ENCODE measurements at regions not wholly inside any gene's neighbourhood (a gene's known extent, or its start where the extent isn't known, plus 50 kb on each side); places are given as distances from the start of the nearest gene placed in this dataset.

GRCh38 chr2:192373754-192374153, 179.0 kb upstream of the TMEFF2 start:
- WGBS, 2 experiments, result 100% methylated on average over 1 to 2 of the region's 2 CpGs
- H3K36me3 ChIP-seq (ENCODE audit: control insufficient read depth, insufficient read depth, low read length), result no peaks in the 10 kb centered on the region
- H3K27me3 ChIP-seq (ENCODE audit: control insufficient read depth, insufficient read depth, low read length, poor library complexity, severe bottlenecking), result no peaks in the 10 kb centered on the region
- no peaks in the 10 kb centered on the region for H3K9me3 ChIP-seq (ENCODE audit: control insufficient read depth, low read length)
- no peak overlapping the region for H3K27ac ChIP-seq (ENCODE audit: insufficient read depth, low read depth, low read length, poor library complexity, severe bottlenecking)
- H3K4me1 ChIP-seq (ENCODE audit: control insufficient read depth, insufficient read depth, low read length), result peaks cover 4% of the 10 kb centered on the region
- H3K4me3 ChIP-seq (ENCODE audit: insufficient read depth, low read depth, low read length), result no peak overlapping the region

- 87% methylated on average over 5 to 6 of the region's 6 CpGs for WGBS, 2 experiments
- no peak overlapping the region for H3K27ac ChIP-seq (ENCODE audit: insufficient read depth, low read depth, low read length, poor library complexity, severe bottlenecking)
Measured at GRCh38 chr2:192373221-192373620, 178.5 kb upstream of the TMEFF2 start.

DNA sequence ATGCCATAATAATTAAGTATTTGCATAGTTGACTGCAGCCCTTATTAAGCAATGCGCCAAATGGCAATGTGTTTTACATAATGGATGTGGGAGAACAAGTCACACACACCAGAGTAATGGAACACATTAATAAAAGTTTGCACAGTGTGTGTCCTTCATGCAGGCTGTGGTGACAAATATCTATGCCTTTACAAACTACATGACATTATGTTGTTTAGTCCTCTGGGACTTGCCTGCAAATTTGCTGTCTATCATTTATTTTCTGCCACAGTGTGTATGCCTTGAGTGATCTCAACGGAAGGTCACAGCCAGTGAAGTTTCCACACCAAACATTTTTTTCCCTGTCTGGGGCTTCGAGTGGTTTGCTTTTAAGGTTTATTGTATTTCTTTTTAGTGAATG, 175.2 kb upstream of the TMEFF2 start:
- 94 to 100% methylated on average over 1 to 3 of the region's 3 CpGs for WGBS, 2 experiments
- Histone ChIP-seq H3K4me1 (ENCODE audit: control insufficient read depth, insufficient read depth, low read length) (peaks cover 4% of the 10 kb centered on the region), H3K4me3 (ENCODE audit: insufficient read depth, low read depth, low read length) (no peak overlapping the region), H3K9me3 (ENCODE audit: control insufficient read depth, low read length) (no peaks in the 10 kb centered on the region), H3K36me3 (ENCODE audit: control insufficient read depth, insufficient read depth, low read length) (no peaks in the 10 kb centered on the region), H3K27ac (ENCODE audit: insufficient read depth, low read depth, low read length, poor library complexity, severe bottlenecking) (no peak overlapping the region), H3K27me3 (ENCODE audit: control insufficient read depth, insufficient read depth, low read length, poor library complexity, severe bottlenecking) (no peaks in the 10 kb centered on the region)

More at GRCh38 chr2:192373221-192373620, 178.5 kb upstream of the TMEFF2 start:
- no peak overlapping the region for H3K4me3 ChIP-seq (ENCODE audit: insufficient read depth, low read depth, low read length)
- H3K36me3 ChIP-seq (ENCODE audit: control insufficient read depth, insufficient read depth, low read length), result no peaks in the 10 kb centered on the region
- no peaks in the 10 kb centered on the region for H3K9me3 ChIP-seq (ENCODE audit: control insufficient read depth, low read length)
- H3K27me3 ChIP-seq (ENCODE audit: control insufficient read depth, insufficient read depth, low read length, poor library complexity, severe bottlenecking), result no peaks in the 10 kb centered on the region
- H3K4me1 ChIP-seq (ENCODE audit: control insufficient read depth, insufficient read depth, low read length), result peaks cover 4% of the 10 kb centered on the region

DNA sequence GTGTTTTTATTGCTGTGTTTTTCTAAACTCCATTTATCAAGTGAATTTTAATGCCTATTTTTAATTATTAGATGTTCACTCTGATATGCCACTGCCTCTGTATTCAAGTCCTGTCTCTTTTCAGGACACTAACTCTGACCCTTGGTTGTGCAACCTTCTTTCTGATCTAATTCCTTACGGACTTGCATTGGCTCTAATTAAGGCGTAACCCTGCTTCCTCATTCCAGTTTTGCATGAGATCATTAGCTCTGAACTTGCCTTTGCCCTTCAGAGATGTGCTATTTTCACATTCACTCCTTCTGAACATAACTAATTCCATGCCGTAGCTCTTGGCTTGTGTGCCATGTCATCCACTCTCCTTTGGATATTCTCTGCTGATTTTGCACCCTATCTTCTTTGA, 162.5 kb upstream of the TMEFF2 start:
- H3K36me3 ChIP-seq (ENCODE audit: control insufficient read depth, insufficient read depth, low read length), result no peaks in the 10 kb centered on the region
- no peaks in the 10 kb centered on the region for H3K4me1 ChIP-seq (ENCODE audit: control insufficient read depth, insufficient read depth, low read length)
- H3K4me3 ChIP-seq (ENCODE audit: insufficient read depth, low read depth, low read length), result no peak overlapping the region
- no peak overlapping the region for H3K27ac ChIP-seq (ENCODE audit: insufficient read depth, low read depth, low read length, poor library complexity, severe bottlenecking)
- H3K9me3 ChIP-seq (ENCODE audit: control insufficient read depth, low read length), result no peaks in the 10 kb centered on the region
- H3K27me3 ChIP-seq (ENCODE audit: control insufficient read depth, insufficient read depth, low read length, poor library complexity, severe bottlenecking), result no peaks in the 10 kb centered on the region
- 89 to 93% methylated on average over 3 of the region's 3 CpGs for WGBS, 2 experiments

GRCh38 chr2:192354512-192355244, 159.9 kb upstream of the TMEFF2 start:
- whole genome bisulfite sequencing, 2 experiments, result 83 to 86% methylated on average over 2 of the region's 3 CpGs
- Histone ChIP-seq H3K27me3 (ENCODE audit: control insufficient read depth, insufficient read depth, low read length, poor library complexity, severe bottlenecking) (no peaks in the 10 kb centered on the region), H3K27ac (ENCODE audit: insufficient read depth, low read depth, low read length, poor library complexity, severe bottlenecking) (no peak overlapping the region), H3K9me3 (ENCODE audit: control insufficient read depth, low read length) (no peaks in the 10 kb centered on the region), H3K4me1 (ENCODE audit: control insufficient read depth, insufficient read depth, low read length) (no peaks in the 10 kb centered on the region), H3K36me3 (ENCODE audit: control insufficient read depth, insufficient read depth, low read length) (no peaks in the 10 kb centered on the region), H3K4me3 (ENCODE audit: insufficient read depth, low read depth, low read length) (no peak overlapping the region)

DNA sequence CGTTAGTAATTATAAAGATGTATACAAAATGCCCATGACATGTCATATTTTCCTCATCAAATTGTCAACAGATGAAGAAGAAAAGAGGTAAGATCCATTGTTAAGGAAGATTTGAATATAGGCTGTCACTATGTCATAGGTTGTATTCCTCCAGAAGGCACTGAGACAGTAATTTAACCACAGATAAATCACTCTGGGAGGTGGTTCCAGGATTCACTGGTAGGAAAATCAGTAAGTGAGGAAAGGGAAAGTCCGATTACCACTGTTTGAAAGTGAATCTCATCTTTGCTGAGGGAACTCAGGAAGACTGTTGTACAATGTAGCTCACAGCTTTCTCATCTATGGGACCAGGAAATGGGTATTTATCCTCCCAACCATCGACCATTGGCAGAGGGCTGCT, 152.8 kb upstream of the TMEFF2 start:
- Histone ChIP-seq H3K36me3 (ENCODE audit: control insufficient read depth, insufficient read depth, low read length) (no peaks in the 10 kb centered on the region), H3K27me3 (ENCODE audit: control insufficient read depth, insufficient read depth, low read length, poor library complexity, severe bottlenecking) (no peaks in the 10 kb centered on the region), H3K4me3 (ENCODE audit: insufficient read depth, low read depth, low read length) (no peak overlapping the region), H3K4me1 (ENCODE audit: control insufficient read depth, insufficient read depth, low read length) (no peaks in the 10 kb centered on the region), H3K27ac (ENCODE audit: insufficient read depth, low read depth, low read length, poor library complexity, severe bottlenecking) (no peak overlapping the region), H3K9me3 (ENCODE audit: control insufficient read depth, low read length) (no peaks in the 10 kb centered on the region)
- WGBS, 2 experiments, result 96% methylated on average over 2 to 3 of the region's 3 CpGs

GRCh38 chr2:192345287-192345686, 150.6 kb upstream of the TMEFF2 start:
- WGBS, 2 experiments, result 91 to 96% methylated on average over 1 of the region's 2 CpGs
- no peaks in the 10 kb centered on the region for H3K27me3 ChIP-seq (ENCODE audit: control insufficient read depth, insufficient read depth, low read length, poor library complexity, severe bottlenecking)

GRCh38 chr2:192333642-192334041, 138.9 kb upstream of the TMEFF2 start:
- no peak overlapping the region for H3K27ac ChIP-seq (ENCODE audit: insufficient read depth, low read depth, low read length, poor library complexity, severe bottlenecking)
- H3K36me3 ChIP-seq (ENCODE audit: control insufficient read depth, insufficient read depth, low read length), result no peaks in the 10 kb centered on the region
- H3K9me3 ChIP-seq (ENCODE audit: control insufficient read depth, low read length), result no peaks in the 10 kb centered on the region
- H3K4me3 ChIP-seq (ENCODE audit: insufficient read depth, low read depth, low read length), result no peak overlapping the region
- 93 to 94% methylated on average over 6 of the region's 6 CpGs for WGBS, 2 experiments
- no peaks in the 10 kb centered on the region for H3K4me1 ChIP-seq (ENCODE audit: control insufficient read depth, insufficient read depth, low read length)
- no peaks in the 10 kb centered on the region for H3K27me3 ChIP-seq (ENCODE audit: control insufficient read depth, insufficient read depth, low read length, poor library complexity, severe bottlenecking)

More at GRCh38 chr2:192345287-192345686, 150.6 kb upstream of the TMEFF2 start:
- no peaks in the 10 kb centered on the region for H3K4me1 ChIP-seq (ENCODE audit: control insufficient read depth, insufficient read depth, low read length)
- H3K4me3 ChIP-seq (ENCODE audit: insufficient read depth, low read depth, low read length), result no peak overlapping the region
- no peaks in the 10 kb centered on the region for H3K9me3 ChIP-seq (ENCODE audit: control insufficient read depth, low read length)
- no peaks in the 10 kb centered on the region for H3K36me3 ChIP-seq (ENCODE audit: control insufficient read depth, insufficient read depth, low read length)
- no peak overlapping the region for H3K27ac ChIP-seq (ENCODE audit: insufficient read depth, low read depth, low read length, poor library complexity, severe bottlenecking)

DNA sequence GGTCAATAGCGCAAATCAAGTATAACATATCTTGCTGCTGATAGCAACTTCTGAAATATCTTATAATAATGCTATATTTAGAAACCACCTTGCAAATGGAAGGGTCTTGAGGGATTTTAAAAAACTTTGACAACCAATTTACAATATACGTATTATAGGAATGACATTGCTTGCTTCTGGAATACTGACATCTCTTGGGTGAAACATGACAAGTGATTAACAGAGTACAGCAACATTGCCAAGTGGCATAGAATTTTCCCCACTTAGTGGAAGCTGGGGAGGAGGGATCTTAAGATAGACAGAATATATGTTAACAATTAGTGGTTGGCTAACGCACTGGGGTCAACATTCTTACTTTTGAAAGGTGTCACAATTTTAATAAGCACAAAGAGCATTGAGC, 133.6 kb upstream of the TMEFF2 start:
- H3K4me3 ChIP-seq (ENCODE audit: insufficient read depth, low read depth, low read length), result no peak overlapping the region
- no peaks in the 10 kb centered on the region for H3K36me3 ChIP-seq (ENCODE audit: control insufficient read depth, insufficient read depth, low read length)
- no peaks in the 10 kb centered on the region for H3K27me3 ChIP-seq (ENCODE audit: control insufficient read depth, insufficient read depth, low read length, poor library complexity, severe bottlenecking)
- H3K4me1 ChIP-seq (ENCODE audit: control insufficient read depth, insufficient read depth, low read length), result no peaks in the 10 kb centered on the region
- H3K9me3 ChIP-seq (ENCODE audit: control insufficient read depth, low read length), result no peaks in the 10 kb centered on the region
- 92 to 100% methylated on average over 1 to 3 of the region's 3 CpGs for WGBS, 2 experiments
- H3K27ac ChIP-seq (ENCODE audit: insufficient read depth, low read depth, low read length, poor library complexity, severe bottlenecking), result no peak overlapping the region

DNA sequence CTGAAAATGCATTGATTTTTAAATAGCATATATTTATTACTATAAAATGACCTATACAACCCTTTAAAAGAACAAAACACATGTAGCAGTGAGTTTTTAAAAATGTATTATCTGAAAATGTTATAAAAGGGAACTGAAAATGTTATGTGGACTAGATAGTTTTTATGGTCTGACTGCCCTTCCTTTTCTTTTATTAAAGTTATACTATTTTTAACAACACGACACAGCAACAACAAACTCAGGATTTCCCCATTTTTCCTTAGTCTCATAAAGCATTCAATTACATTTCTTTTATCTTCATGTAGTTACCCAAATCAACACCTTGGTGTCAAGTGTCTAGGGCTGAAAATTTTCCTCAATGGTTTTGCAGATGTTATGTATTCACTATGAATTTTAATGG, 132.8 kb upstream of the TMEFF2 start:
- Histone ChIP-seq H3K9me3 (ENCODE audit: control insufficient read depth, low read length) (no peaks in the 10 kb centered on the region), H3K27me3 (ENCODE audit: control insufficient read depth, insufficient read depth, low read length, poor library complexity, severe bottlenecking) (no peaks in the 10 kb centered on the region), H3K4me3 (ENCODE audit: insufficient read depth, low read depth, low read length) (no peak overlapping the region), H3K27ac (ENCODE audit: insufficient read depth, low read depth, low read length, poor library complexity, severe bottlenecking) (no peak overlapping the region), H3K36me3 (ENCODE audit: control insufficient read depth, insufficient read depth, low read length) (no peaks in the 10 kb centered on the region), H3K4me1 (ENCODE audit: control insufficient read depth, insufficient read depth, low read length) (no peaks in the 10 kb centered on the region)
- WGBS, 2 experiments, result 85 to 95% methylated on average over 1 of the region's 1 CpG
